ENCODE measurements at regions not wholly inside any gene's neighbourhood (a gene's known extent, or its start where the extent isn't known, plus 50 kb on each side); places are given as distances from the start of the nearest gene placed in this dataset.

- no peak for DNase-seq (ENCODE audit: extremely low read depth in 1 of 11, low read depth in 9 of 11, low spot score in 4 of 11)
Measured at GRCh38 chr11:56932572-56933220, 56.0 kb upstream of the OR5AK2 start.

- no peak for DNase-seq (ENCODE audit: extremely low read depth in 1 of 11, low read depth in 9 of 11, low spot score in 4 of 11)
Measured at GRCh38 chr11:56923116-56923515, 65.6 kb upstream of the OR5AK2 start.

GRCh38 chr11:56922421-56922820, 66.3 kb upstream of the OR5AK2 start:
- DNase-seq (ENCODE audit: extremely low read depth in 1 of 11, low read depth in 9 of 11, low spot score in 4 of 11) = no peak

- DNase-seq (ENCODE audit: extremely low read depth in 1 of 11, low read depth in 9 of 11, low spot score in 4 of 11) = no peak
Measured at GRCh38 chr11:56917708-56918400, 70.9 kb upstream of the OR5AK2 start.

GRCh38 chr11:56916587-56916986, 72.1 kb upstream of the OR5AK2 start:
- peak in 3 of 11 donors; percentile 1 to 11 (median 3) for DNase-seq (ENCODE audit: extremely low read depth in 1 of 11, low read depth in 9 of 11, low spot score in 4 of 11)

GRCh38 chr11:56916162-56916561, 72.6 kb upstream of the OR5AK2 start:
- no peak for DNase-seq (ENCODE audit: extremely low read depth in 1 of 11, low read depth in 9 of 11, low spot score in 4 of 11)

- DNase-seq (ENCODE audit: extremely low read depth in 1 of 11, low read depth in 9 of 11, low spot score in 4 of 11) = no peak
Measured at GRCh38 chr11:56911312-56911711, 77.4 kb upstream of the OR5AK2 start.

- DNase-seq (ENCODE audit: extremely low read depth in 1 of 11, low read depth in 9 of 11, low spot score in 4 of 11) = no peak
Measured at GRCh38 chr11:56910785-56911184, 77.9 kb upstream of the OR5AK2 start.

- no peak for DNase-seq (ENCODE audit: extremely low read depth in 1 of 11, low read depth in 9 of 11, low spot score in 4 of 11)
Measured at GRCh38 chr11:56910046-56910773, 78.5 kb upstream of the OR5AK2 start.

GRCh38 chr11:56909563-56909962, 79.2 kb upstream of the OR5AK2 start:
- DNase-seq (ENCODE audit: extremely low read depth in 1 of 11, low read depth in 9 of 11, low spot score in 4 of 11) = no peak

- no peak for DNase-seq (ENCODE audit: extremely low read depth in 1 of 11, low read depth in 9 of 11, low spot score in 4 of 11)
Measured at GRCh38 chr11:56909080-56909479, 79.6 kb upstream of the OR5AK2 start.

GRCh38 chr11:56906683-56907148, 82.0 kb upstream of the OR5AK2 start:
- DNase-seq (ENCODE audit: extremely low read depth in 1 of 11, low read depth in 9 of 11, low spot score in 4 of 11) = no peak

- DNase-seq (ENCODE audit: extremely low read depth in 1 of 11, low read depth in 9 of 11, low spot score in 4 of 11) = no peak
Measured at GRCh38 chr11:56905936-56906335, 82.8 kb upstream of the OR5AK2 start.

GRCh38 chr11:56905442-56905841, 83.3 kb upstream of the OR5AK2 start:
- no peak for DNase-seq (ENCODE audit: extremely low read depth in 1 of 11, low read depth in 9 of 11, low spot score in 4 of 11)

- no peak for DNase-seq (ENCODE audit: extremely low read depth in 1 of 11, low read depth in 9 of 11, low spot score in 4 of 11)
Measured at GRCh38 chr11:56898856-56899255, 89.9 kb upstream of the OR5AK2 start.

GRCh38 chr11:56890584-56891305, 98.0 kb upstream of the OR5AK2 start:
- no peak for DNase-seq (ENCODE audit: extremely low read depth in 1 of 11, low read depth in 9 of 11, low spot score in 4 of 11)

- no peak for DNase-seq (ENCODE audit: extremely low read depth in 1 of 11, low read depth in 9 of 11, low spot score in 4 of 11)
Measured at GRCh38 chr11:56889986-56890385, 98.7 kb upstream of the OR5AK2 start.

GRCh38 chr11:56887940-56888339, 100.8 kb upstream of the OR5AK2 start:
- no peak for DNase-seq (ENCODE audit: extremely low read depth in 1 of 11, low read depth in 9 of 11, low spot score in 4 of 11)

- DNase-seq (ENCODE audit: extremely low read depth in 1 of 11, low read depth in 9 of 11, low spot score in 4 of 11) = no peak
Measured at GRCh38 chr11:56886455-56886854, 102.3 kb upstream of the OR5AK2 start.

GRCh38 chr11:56885854-56886253, 102.9 kb upstream of the OR5AK2 start:
- no peak for DNase-seq (ENCODE audit: extremely low read depth in 1 of 11, low read depth in 9 of 11, low spot score in 4 of 11)
